ENCODE measurements at regions not wholly inside any gene's neighbourhood (a gene's known extent, or its start where the extent isn't known, plus 50 kb on each side); places are given as distances from the start of the nearest gene placed in this dataset.
"Not testable (repeated sequence)": the region's sequence is repeated elsewhere in the genome, so short reads cannot be mapped to it uniquely, and the experiment has no call there.

- 20% methylated on average over 1 of the region's 3 CpGs for WGBS (ENCODE audit: insufficient coverage)
- no peak overlapping the region for H3K27ac ChIP-seq (ENCODE audit: low read length)
- no peak for DNase-seq
These were observed 88.4 kb upstream of the TET2 start for GRCh38 chr4:105058177-105058812.

GRCh38 chr4:105059337-105059736 lies 87.3 kb upstream of the TET2 start:
- Histone ChIP-seq H3K27ac (ENCODE audit: low read length) (no peak overlapping the region), H3K4me3 (ENCODE audit: low read length) (no peak overlapping the region), H3K9me3 (replicated peaks; ENCODE audit: control insufficient read depth, low read depth, low read length) (no peaks in the 10 kb centered on the region), H3K36me3 (ENCODE audit: control insufficient read depth, insufficient read depth, low read length) (no peaks in the 10 kb centered on the region), H3K27me3 (ENCODE audit: control insufficient read depth, insufficient read depth, low read length) (no peaks in the 10 kb centered on the region), H3K4me1 (ENCODE audit: control insufficient read depth, insufficient read depth, low read length) (peaks cover 4% of the 10 kb centered on the region)
- peak; percentile 5 for DNase-seq

More at GRCh38 chr4:105058177-105058812, 88.4 kb upstream of the TET2 start:
- no peak overlapping the region for H3K4me3 ChIP-seq (ENCODE audit: low read length)
- no peaks in the 10 kb centered on the region for H3K27me3 ChIP-seq (ENCODE audit: control insufficient read depth, insufficient read depth, low read length)
- no peaks in the 10 kb centered on the region for H3K36me3 ChIP-seq (ENCODE audit: control insufficient read depth, insufficient read depth, low read length)
- H3K9me3 ChIP-seq (replicated peaks; ENCODE audit: control insufficient read depth, low read depth, low read length): no peaks in the 10 kb centered on the region
- H3K4me1 ChIP-seq (ENCODE audit: control insufficient read depth, insufficient read depth, low read length): peaks cover 4% of the 10 kb centered on the region

GRCh38 chr4:105060628-105061027 lies 86.0 kb upstream of the TET2 start:
- no CpG with 5 or more reads among the region's 1 CpG for WGBS (ENCODE audit: insufficient coverage)
- Histone ChIP-seq H3K27ac (ENCODE audit: low read length) (peak overlapping the region; percentile 48), H3K27me3 (ENCODE audit: control insufficient read depth, insufficient read depth, low read length) (no peaks in the 10 kb centered on the region), H3K9me3 (replicated peaks; ENCODE audit: control insufficient read depth, low read depth, low read length) (no peaks in the 10 kb centered on the region), H3K4me3 (ENCODE audit: low read length) (no peak overlapping the region), H3K4me1 (ENCODE audit: control insufficient read depth, insufficient read depth, low read length) (peaks cover 4% of the 10 kb centered on the region), H3K36me3 (ENCODE audit: control insufficient read depth, insufficient read depth, low read length) (no peaks in the 10 kb centered on the region)
- DNase-seq: peak; percentile 40

- Histone ChIP-seq H3K36me3 (ENCODE audit: control insufficient read depth, insufficient read depth, low read length) (no peaks in the 10 kb centered on the region), H3K9me3 (replicated peaks; ENCODE audit: control insufficient read depth, low read depth, low read length) (no peaks in the 10 kb centered on the region), H3K27ac (ENCODE audit: low read length) (peak overlapping the region; percentile 48), H3K4me1 (ENCODE audit: control insufficient read depth, insufficient read depth, low read length) (peaks cover 4% of the 10 kb centered on the region), H3K27me3 (ENCODE audit: control insufficient read depth, insufficient read depth, low read length) (no peaks in the 10 kb centered on the region), H3K4me3 (ENCODE audit: low read length) (no peak overlapping the region)
- 39% methylated on average over 3 of the region's 5 CpGs for WGBS (ENCODE audit: insufficient coverage)
- peak; percentile 46 for DNase-seq
These were observed 85.5 kb upstream of the TET2 start for GRCh38 chr4:105061136-105061696.

GRCh38 chr4:105061731-105062130 lies 84.9 kb upstream of the TET2 start:
- no peaks in the 10 kb centered on the region for H3K9me3 ChIP-seq (replicated peaks; ENCODE audit: control insufficient read depth, low read depth, low read length)
- H3K4me3 ChIP-seq (ENCODE audit: low read length): no peak overlapping the region
- peaks cover 4% of the 10 kb centered on the region for H3K4me1 ChIP-seq (ENCODE audit: control insufficient read depth, insufficient read depth, low read length)
- DNase-seq: peak; percentile 8
- WGBS (ENCODE audit: insufficient coverage): no CpG with 5 or more reads among the region's 1 CpG
- H3K27me3 ChIP-seq (ENCODE audit: control insufficient read depth, insufficient read depth, low read length): no peaks in the 10 kb centered on the region
- H3K27ac ChIP-seq (ENCODE audit: low read length): peak overlapping the region; percentile 48
- H3K36me3 ChIP-seq (ENCODE audit: control insufficient read depth, insufficient read depth, low read length): no peaks in the 10 kb centered on the region

GRCh38 chr4:105066401-105066800 lies 80.3 kb upstream of the TET2 start:
- Histone ChIP-seq H3K27me3 (ENCODE audit: control insufficient read depth, insufficient read depth, low read length) (no peaks in the 10 kb centered on the region), H3K36me3 (ENCODE audit: control insufficient read depth, insufficient read depth, low read length) (no peaks in the 10 kb centered on the region), H3K4me3 (ENCODE audit: low read length) (no peak overlapping the region), H3K27ac (ENCODE audit: low read length) (no peak overlapping the region), H3K9me3 (replicated peaks; ENCODE audit: control insufficient read depth, low read depth, low read length) (no peaks in the 10 kb centered on the region), H3K4me1 (ENCODE audit: control insufficient read depth, insufficient read depth, low read length) (no peaks in the 10 kb centered on the region)
- DNase-seq: no peak

GRCh38 chr4:105067431-105067830 lies 79.2 kb upstream of the TET2 start:
- no peaks in the 10 kb centered on the region for H3K4me1 ChIP-seq (ENCODE audit: control insufficient read depth, insufficient read depth, low read length)
- no peaks in the 10 kb centered on the region for H3K27me3 ChIP-seq (ENCODE audit: control insufficient read depth, insufficient read depth, low read length)
- H3K4me3 ChIP-seq (ENCODE audit: low read length): no peak overlapping the region
- no peak for DNase-seq
- H3K27ac ChIP-seq (ENCODE audit: low read length): no peak overlapping the region
- H3K9me3 ChIP-seq (replicated peaks; ENCODE audit: control insufficient read depth, low read depth, low read length): no peaks in the 10 kb centered on the region
- no peaks in the 10 kb centered on the region for H3K36me3 ChIP-seq (ENCODE audit: control insufficient read depth, insufficient read depth, low read length)
- WGBS (ENCODE audit: insufficient coverage): no CpG with 5 or more reads among the region's 2 CpGs

GRCh38 chr4:105067946-105068345 lies 78.7 kb upstream of the TET2 start:
- Histone ChIP-seq H3K4me1 (ENCODE audit: control insufficient read depth, insufficient read depth, low read length) (no peaks in the 10 kb centered on the region), H3K4me3 (ENCODE audit: low read length) (no peak overlapping the region), H3K9me3 (replicated peaks; ENCODE audit: control insufficient read depth, low read depth, low read length) (no peaks in the 10 kb centered on the region), H3K36me3 (ENCODE audit: control insufficient read depth, insufficient read depth, low read length) (no peaks in the 10 kb centered on the region), H3K27ac (ENCODE audit: low read length) (no peak overlapping the region), H3K27me3 (ENCODE audit: control insufficient read depth, insufficient read depth, low read length) (no peaks in the 10 kb centered on the region)
- 73% methylated on average over 2 of the region's 4 CpGs for WGBS (ENCODE audit: insufficient coverage)
- no peak for DNase-seq

- WGBS (ENCODE audit: insufficient coverage): 67% methylated on average over 1 of the region's 3 CpGs
- no peak for DNase-seq
- no peaks in the 10 kb centered on the region for H3K9me3 ChIP-seq (replicated peaks; ENCODE audit: control insufficient read depth, low read depth, low read length)
- H3K27ac ChIP-seq (ENCODE audit: low read length): no peak overlapping the region
- no peaks in the 10 kb centered on the region for H3K36me3 ChIP-seq (ENCODE audit: control insufficient read depth, insufficient read depth, low read length)
- H3K27me3 ChIP-seq (ENCODE audit: control insufficient read depth, insufficient read depth, low read length): no peaks in the 10 kb centered on the region
- H3K4me1 ChIP-seq (ENCODE audit: control insufficient read depth, insufficient read depth, low read length): no peaks in the 10 kb centered on the region
- H3K4me3 ChIP-seq (ENCODE audit: low read length): no peak overlapping the region
These were observed 78.2 kb upstream of the TET2 start for GRCh38 chr4:105068516-105068915.

- H3K36me3 ChIP-seq (ENCODE audit: control insufficient read depth, insufficient read depth, low read length); H3K4me1 ChIP-seq (ENCODE audit: control insufficient read depth, insufficient read depth, low read length); H3K27me3 ChIP-seq (ENCODE audit: control insufficient read depth, insufficient read depth, low read length); H3K9me3 ChIP-seq (replicated peaks; ENCODE audit: control insufficient read depth, low read depth, low read length); DNase-seq; H3K4me3 ChIP-seq (ENCODE audit: low read length); H3K27ac ChIP-seq (ENCODE audit: low read length): not testable (repeated sequence)
- WGBS (ENCODE audit: insufficient coverage): 100% methylated on average over 1 of the region's 2 CpGs
These were observed 74.6 kb upstream of the TET2 start for GRCh38 chr4:105072095-105072494.

- Histone ChIP-seq H3K27me3 (ENCODE audit: control insufficient read depth, insufficient read depth, low read length) (no peaks in the 10 kb centered on the region), H3K27ac (ENCODE audit: low read length) (no peak overlapping the region), H3K4me3 (ENCODE audit: low read length) (no peak overlapping the region), H3K9me3 (replicated peaks; ENCODE audit: control insufficient read depth, low read depth, low read length) (no peaks in the 10 kb centered on the region), H3K36me3 (ENCODE audit: control insufficient read depth, insufficient read depth, low read length) (no peaks in the 10 kb centered on the region), H3K4me1 (ENCODE audit: control insufficient read depth, insufficient read depth, low read length) (no peaks in the 10 kb centered on the region)
- DNase-seq: no peak
These were observed 72.6 kb upstream of the TET2 start for GRCh38 chr4:105074097-105074496.

All from muscle of leg (tissue), 3 donors.